C4-2B (cell line): ENCODE measurements at regions not wholly inside any gene's neighbourhood (a gene's known extent, or its start where the extent isn't known, plus 50 kb on each side); places are given as distances from the start of the nearest gene placed in this dataset.

Experiments
- ZFX ChIP-seq: fragments of 450-650 bp; IDR thresholded peaks from 2 replicates; pipeline ENCODE4 v1.6.1; 2017
- TF ChIP-seq, protein P1 (sequence below): fragments of 450-650 bp; conservative IDR thresholded peaks from 2 replicates; pipeline ENCODE4 v1.5.1; 2017; ENCODE audit warnings: mild to moderate bottlenecking

DNA sequence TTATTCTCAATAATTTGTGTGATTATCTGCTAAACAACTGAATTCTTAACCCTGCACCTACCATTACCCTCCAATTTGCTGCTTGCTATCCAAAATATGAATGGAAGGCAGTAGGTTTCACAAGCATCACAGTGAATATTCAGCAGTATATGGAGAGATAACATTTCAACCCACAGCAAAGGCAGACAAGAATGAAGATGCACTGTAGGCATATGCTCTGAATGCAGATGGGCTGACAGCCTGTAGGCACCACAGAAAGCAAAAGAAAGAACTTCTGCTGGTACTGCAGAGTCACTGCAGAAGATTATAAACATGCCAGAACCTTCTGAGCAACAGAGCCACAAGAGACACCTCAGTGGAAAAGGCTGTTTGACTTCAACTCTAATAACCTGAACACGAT lies 63.6 kb upstream of the SLC12A2 start:
- TF ChIP-seq, protein P1, sequence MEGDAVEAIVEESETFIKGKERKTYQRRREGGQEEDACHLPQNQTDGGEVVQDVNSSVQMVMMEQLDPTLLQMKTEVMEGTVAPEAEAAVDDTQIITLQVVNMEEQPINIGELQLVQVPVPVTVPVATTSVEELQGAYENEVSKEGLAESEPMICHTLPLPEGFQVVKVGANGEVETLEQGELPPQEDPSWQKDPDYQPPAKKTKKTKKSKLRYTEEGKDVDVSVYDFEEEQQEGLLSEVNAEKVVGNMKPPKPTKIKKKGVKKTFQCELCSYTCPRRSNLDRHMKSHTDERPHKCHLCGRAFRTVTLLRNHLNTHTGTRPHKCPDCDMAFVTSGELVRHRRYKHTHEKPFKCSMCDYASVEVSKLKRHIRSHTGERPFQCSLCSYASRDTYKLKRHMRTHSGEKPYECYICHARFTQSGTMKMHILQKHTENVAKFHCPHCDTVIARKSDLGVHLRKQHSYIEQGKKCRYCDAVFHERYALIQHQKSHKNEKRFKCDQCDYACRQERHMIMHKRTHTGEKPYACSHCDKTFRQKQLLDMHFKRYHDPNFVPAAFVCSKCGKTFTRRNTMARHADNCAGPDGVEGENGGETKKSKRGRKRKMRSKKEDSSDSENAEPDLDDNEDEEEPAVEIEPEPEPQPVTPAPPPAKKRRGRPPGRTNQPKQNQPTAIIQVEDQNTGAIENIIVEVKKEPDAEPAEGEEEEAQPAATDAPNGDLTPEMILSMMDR: no peak
- TF ChIP-seq ZFX: no peak
